OCI-LY1 (cell line): ENCODE measurements at regions not wholly inside any gene's neighbourhood (a gene's known extent, or its start where the extent isn't known, plus 50 kb on each side); places are given as distances from the start of the nearest gene placed in this dataset.

Experiments used
- CTCF ChIP-seq: fragments of 200-600 bp; sonication (generic), shearing (Covaris generic); IDR thresholded peaks from 2 replicates; pipeline ENCODE4 v1.5.1; 2017; ENCODE audit warnings: mild to moderate bottlenecking, antibody characterized with exemption, low read length, moderate library complexity, mixed read lengths
- EZH2 ChIP-seq: fragments of 200-600 bp; sonication (generic), shearing (Covaris generic); IDR thresholded peaks from 2 replicates; pipeline ENCODE4 v1.8.0; 2017; ENCODE audit warnings: borderline replicate concordance, mixed run types, mild to moderate bottlenecking, antibody characterized with exemption, low read length, moderate library complexity, mixed read lengths

GRCh38 chr2:142767847-142768246 lies 109.6 kb upstream of the KYNU start:
- TF ChIP-seq CTCF (no peak), EZH2 (no peak)
